ENCODE measurements at regions not wholly inside any gene's neighbourhood (a gene's known extent, or its start where the extent isn't known, plus 50 kb on each side); places are given as distances from the start of the nearest gene placed in this dataset.

DNA sequence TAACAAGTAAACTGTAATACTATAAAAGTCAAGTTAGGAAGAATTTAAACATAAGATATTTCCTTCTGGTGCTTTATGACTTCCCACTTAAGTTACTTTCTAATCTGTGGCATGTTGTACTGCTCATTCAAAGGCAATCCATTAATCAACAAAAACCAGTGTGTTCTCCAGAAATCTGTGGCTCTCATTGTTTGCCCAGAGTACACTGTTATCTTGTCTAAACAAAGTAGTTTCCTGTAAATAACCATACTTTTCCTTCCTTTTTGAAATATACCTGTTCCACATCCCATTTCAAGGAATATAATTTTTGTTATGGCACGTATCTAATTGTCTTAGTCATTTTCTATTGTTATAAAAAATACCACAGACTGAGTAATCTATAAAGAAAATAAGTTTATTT, 184.1 kb downstream of the CCER1 start:
- TF ChIP-seq, protein P1, sequence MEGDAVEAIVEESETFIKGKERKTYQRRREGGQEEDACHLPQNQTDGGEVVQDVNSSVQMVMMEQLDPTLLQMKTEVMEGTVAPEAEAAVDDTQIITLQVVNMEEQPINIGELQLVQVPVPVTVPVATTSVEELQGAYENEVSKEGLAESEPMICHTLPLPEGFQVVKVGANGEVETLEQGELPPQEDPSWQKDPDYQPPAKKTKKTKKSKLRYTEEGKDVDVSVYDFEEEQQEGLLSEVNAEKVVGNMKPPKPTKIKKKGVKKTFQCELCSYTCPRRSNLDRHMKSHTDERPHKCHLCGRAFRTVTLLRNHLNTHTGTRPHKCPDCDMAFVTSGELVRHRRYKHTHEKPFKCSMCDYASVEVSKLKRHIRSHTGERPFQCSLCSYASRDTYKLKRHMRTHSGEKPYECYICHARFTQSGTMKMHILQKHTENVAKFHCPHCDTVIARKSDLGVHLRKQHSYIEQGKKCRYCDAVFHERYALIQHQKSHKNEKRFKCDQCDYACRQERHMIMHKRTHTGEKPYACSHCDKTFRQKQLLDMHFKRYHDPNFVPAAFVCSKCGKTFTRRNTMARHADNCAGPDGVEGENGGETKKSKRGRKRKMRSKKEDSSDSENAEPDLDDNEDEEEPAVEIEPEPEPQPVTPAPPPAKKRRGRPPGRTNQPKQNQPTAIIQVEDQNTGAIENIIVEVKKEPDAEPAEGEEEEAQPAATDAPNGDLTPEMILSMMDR (IDR thresholded peaks at IDR 0.05), result no peak
- no peak for TF ChIP-seq POLR2A (IDR thresholded peaks at IDR 0.05)

Data from heart left ventricle (tissue), 13 donors.